ENCODE measurements at regions not wholly inside any gene's neighbourhood (a gene's known extent, or its start where the extent isn't known, plus 50 kb on each side); places are given as distances from the start of the nearest gene placed in this dataset.
A peak's percentile ranks its signal among the peaks of the same experiment; 100 is the strongest.

GRCh38 chr11:33618351-33618710 lies 82.3 kb downstream of the C11orf91 start:
- H3K4me3 ChIP-seq (ENCODE audit: low read depth, low read length): no peak overlapping the region
- DNase-seq (ENCODE audit: low read depth): no peak
- no peak for TF ChIP-seq CTCF (IDR thresholded peaks at IDR 0.05; ENCODE audit: insufficient read depth, low read length)

GRCh38 chr11:33617672-33618350 lies 82.8 kb downstream of the C11orf91 start:
- H3K4me3 ChIP-seq (ENCODE audit: low read depth, low read length): no peak overlapping the region
- DNase-seq (ENCODE audit: low read depth): no peak
- TF ChIP-seq CTCF (IDR thresholded peaks at IDR 0.05; ENCODE audit: insufficient read depth, low read length): no peak

GRCh38 chr11:33616552-33616951 lies 84.1 kb downstream of the C11orf91 start:
- TF ChIP-seq CTCF (IDR thresholded peaks at IDR 0.05; ENCODE audit: insufficient read depth, low read length): no peak
- peak; percentile 40 for DNase-seq (ENCODE audit: low read depth)
- H3K4me3 ChIP-seq (ENCODE audit: low read depth, low read length): no peak overlapping the region

- TF ChIP-seq CTCF (IDR thresholded peaks at IDR 0.05; ENCODE audit: insufficient read depth, low read length): no peak
- H3K4me3 ChIP-seq (ENCODE audit: low read depth, low read length): no peak overlapping the region
- no peak for DNase-seq (ENCODE audit: low read depth)
These were observed 84.9 kb downstream of the C11orf91 start for GRCh38 chr11:33615751-33616150.

- no peak overlapping the region for H3K4me3 ChIP-seq (ENCODE audit: low read depth, low read length)
- no peak for DNase-seq (ENCODE audit: low read depth)
- TF ChIP-seq CTCF (IDR thresholded peaks at IDR 0.05; ENCODE audit: insufficient read depth, low read length): no peak
These were observed 87.2 kb downstream of the C11orf91 start for GRCh38 chr11:33613404-33613803.

GRCh38 chr11:33610903-33611302 lies 89.7 kb downstream of the C11orf91 start:
- DNase-seq (ENCODE audit: low read depth): no peak
- no peak overlapping the region for H3K4me3 ChIP-seq (ENCODE audit: low read depth, low read length)
- TF ChIP-seq CTCF (IDR thresholded peaks at IDR 0.05; ENCODE audit: insufficient read depth, low read length): no peak

GRCh38 chr11:33608386-33608785 lies 92.2 kb downstream of the C11orf91 start:
- no peak overlapping the region for H3K4me3 ChIP-seq (ENCODE audit: low read depth, low read length)
- TF ChIP-seq CTCF (IDR thresholded peaks at IDR 0.05; ENCODE audit: insufficient read depth, low read length): no peak
- DNase-seq (ENCODE audit: low read depth): no peak

Measured in fibroblast of the aortic adventitia (primary cell).